ENCODE measurements at regions not wholly inside any gene's neighbourhood (a gene's known extent, or its start where the extent isn't known, plus 50 kb on each side); places are given as distances from the start of the nearest gene placed in this dataset.

DNA sequence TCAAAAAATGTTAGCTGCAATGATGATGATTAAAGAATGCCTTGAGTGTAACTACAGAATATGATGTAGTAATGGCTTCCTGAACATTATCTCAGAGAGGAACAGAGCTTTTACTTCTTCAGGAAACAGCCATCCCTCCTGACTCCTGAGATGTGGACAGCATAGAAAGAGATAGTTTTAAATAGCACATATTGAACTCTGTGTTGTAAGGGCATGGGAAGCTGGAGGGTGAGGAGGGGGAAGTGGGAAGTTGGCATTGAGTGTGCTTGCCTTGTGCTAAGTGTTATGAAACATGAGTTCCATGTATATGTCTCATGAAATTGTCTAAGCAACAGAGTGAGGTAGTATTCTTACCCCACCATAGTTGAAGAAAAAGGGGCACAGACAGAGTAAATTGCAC lies 161.5 kb upstream of the SLC28A3 start:
- CTCF ChIA-PET, result no interaction called here
- peaks cover 3 to 9% of the 10 kb centered on the region in 2 donors for H3K27me3 Mint-ChIP-seq
- peaks cover 0 to 3% (median 3%) of the 10 kb centered on the region in 3 donors for H3K9me3 Mint-ChIP-seq
- no peaks in the 10 kb centered on the region for H3K9me3 ChIP-seq
- no peak for ATAC-seq (replicated peaks in 1 of 4)
- POLR2A ChIA-PET, result interaction anchor here in 1 of 2 donors (0.6 kb wide), 1 partner anchor 59 kb away, joined by 4 read pairs; no protein-coding TSS in a partner anchor
- no peaks in the 10 kb centered on the region for H3K4me1 Mint-ChIP-seq
- H3K36me3 Mint-ChIP-seq, result no peaks in the 10 kb centered on the region
- H3K27ac ChIP-seq (ENCODE audit: low read length), result no peak overlapping the region
- H3K4me3 Mint-ChIP-seq, result no peak overlapping the region
- H3K36me3 ChIP-seq (ENCODE audit: control insufficient read depth in 2 of 2, extremely low read depth in 1 of 2, insufficient read depth in 1 of 2, low read length in 1 of 2), result no peaks in the 10 kb centered on the region
- no peaks in the 10 kb centered on the region for H3K27me3 ChIP-seq (replicated peaks in 1 of 2; ENCODE audit: control insufficient read depth in 2 of 2, extremely low read depth in 1 of 2, insufficient read depth in 2 of 2, low read length in 1 of 2)
- H3K4me1 ChIP-seq (ENCODE audit: control insufficient read depth in 1 of 2, extremely low read depth in 1 of 2, insufficient read depth in 2 of 2, low read length in 2 of 2), result no peaks in the 10 kb centered on the region
- H3K27ac Mint-ChIP-seq, result no peak overlapping the region
- DNase-seq, result no peak
- H3K4me3 ChIP-seq (ENCODE audit: control insufficient read depth in 1 of 2, extremely low read depth in 1 of 2, low read length in 1 of 2), result no peak overlapping the region

DNA sequence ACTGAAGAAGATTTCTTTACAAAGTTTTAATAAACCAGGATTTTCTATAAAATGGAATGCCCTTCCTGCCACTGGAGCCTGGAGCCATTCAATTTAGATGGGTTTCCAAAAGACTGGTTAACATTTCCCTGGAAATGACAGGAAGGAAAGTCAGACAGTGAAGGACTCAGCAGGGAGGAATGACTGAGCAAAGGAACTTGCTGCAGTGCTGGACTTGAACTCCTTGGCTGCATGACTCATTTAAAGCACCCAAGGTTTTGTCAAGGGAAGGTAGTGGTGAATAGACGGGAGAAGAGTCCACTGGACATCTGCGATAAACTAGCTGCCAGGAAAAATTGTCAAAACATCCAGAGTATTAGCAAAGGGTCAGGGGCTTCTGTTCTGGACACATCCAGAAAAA lies 163.8 kb upstream of the SLC28A3 start:
- no peaks in the 10 kb centered on the region for H3K36me3 ChIP-seq (ENCODE audit: control insufficient read depth in 2 of 2, extremely low read depth in 1 of 2, insufficient read depth in 1 of 2, low read length in 1 of 2)
- ChIA-PET CTCF (no interaction called here), POLR2A (no interaction called here)
- H3K4me1 ChIP-seq (ENCODE audit: control insufficient read depth in 1 of 2, extremely low read depth in 1 of 2, insufficient read depth in 2 of 2, low read length in 2 of 2), result no peaks in the 10 kb centered on the region
- Mint-ChIP-seq H3K4me1 (no peaks in the 10 kb centered on the region), H3K36me3 (no peaks in the 10 kb centered on the region), H3K4me3 (no peak overlapping the region), H3K27ac (no peak overlapping the region), H3K27me3 (peaks cover 0 to 4% of the 10 kb centered on the region in 2 donors), H3K9me3 (peaks cover 0 to 8% (median 3%) of the 10 kb centered on the region in 3 donors)
- H3K4me3 ChIP-seq (ENCODE audit: control insufficient read depth in 1 of 2, extremely low read depth in 1 of 2, low read length in 1 of 2), result no peak overlapping the region
- ATAC-seq (replicated peaks in 1 of 4), result no peak
- no peaks in the 10 kb centered on the region for H3K27me3 ChIP-seq (replicated peaks in 1 of 2; ENCODE audit: control insufficient read depth in 2 of 2, extremely low read depth in 1 of 2, insufficient read depth in 2 of 2, low read length in 1 of 2)
- WGBS (ENCODE audit: insufficient coverage), result 90% methylated on average over 2 of the region's 2 CpGs
- H3K27ac ChIP-seq (ENCODE audit: low read length), result no peak overlapping the region
- H3K9me3 ChIP-seq, result no peaks in the 10 kb centered on the region
- no peak for DNase-seq

DNA sequence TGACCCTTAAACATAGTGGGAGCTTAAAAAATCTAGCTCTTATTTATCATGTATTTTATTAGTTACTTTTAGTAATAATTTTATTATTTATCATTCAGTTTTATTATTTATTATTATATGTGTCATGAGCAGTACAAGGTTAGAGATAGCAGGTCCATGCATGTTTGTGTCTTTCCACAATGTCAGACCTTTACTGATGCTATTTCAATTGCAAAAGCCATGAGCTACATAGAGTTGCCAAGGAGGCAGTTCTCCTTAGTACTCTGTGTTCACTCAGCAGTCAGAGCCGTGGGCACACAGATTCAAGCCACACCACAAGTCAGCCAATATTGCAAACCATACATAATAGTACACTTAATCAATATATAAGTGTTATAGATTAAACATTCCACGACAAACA lies 157.9 kb upstream of the NTRK2 start:
- CTCF ChIA-PET, result no interaction called here

DNA sequence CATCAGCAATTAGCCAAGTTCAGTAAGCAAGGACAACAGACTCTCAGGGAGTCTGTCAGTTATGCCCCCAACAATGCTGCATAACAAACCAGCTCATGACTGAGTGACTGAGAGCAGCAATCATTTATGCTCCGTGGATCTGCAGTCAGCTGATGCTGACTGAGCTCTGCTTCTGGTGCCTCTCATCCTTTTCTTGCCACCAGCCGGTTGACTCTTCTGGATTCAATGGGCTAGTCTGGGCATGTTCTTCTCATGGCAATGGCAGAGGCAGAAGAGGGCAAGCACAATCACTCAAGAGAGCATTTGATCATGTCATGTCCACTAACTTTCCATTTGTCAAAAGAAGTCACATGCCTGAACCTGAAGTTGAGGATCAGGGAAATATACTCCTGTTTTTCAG lies 157.0 kb upstream of the NTRK2 start:
- Histone ChIP-seq H3K9me3 (no peaks in the 10 kb centered on the region), H3K27me3 (replicated peaks in 1 of 2; ENCODE audit: control insufficient read depth in 2 of 2, extremely low read depth in 1 of 2, insufficient read depth in 2 of 2, low read length in 1 of 2) (no peaks in the 10 kb centered on the region), H3K36me3 (ENCODE audit: control insufficient read depth in 2 of 2, extremely low read depth in 1 of 2, insufficient read depth in 1 of 2, low read length in 1 of 2) (no peaks in the 10 kb centered on the region), H3K27ac (ENCODE audit: low read length) (no peak overlapping the region), H3K4me1 (ENCODE audit: control insufficient read depth in 1 of 2, extremely low read depth in 1 of 2, insufficient read depth in 2 of 2, low read length in 2 of 2) (no peaks in the 10 kb centered on the region), H3K4me3 (ENCODE audit: control insufficient read depth in 1 of 2, extremely low read depth in 1 of 2, low read length in 1 of 2) (no peak overlapping the region)
- peaks cover 0 to 4% of the 10 kb centered on the region in 2 donors for H3K27me3 Mint-ChIP-seq
- no peaks in the 10 kb centered on the region for H3K4me1 Mint-ChIP-seq
- ATAC-seq (replicated peaks in 1 of 4), result no peak
- H3K36me3 Mint-ChIP-seq, result no peaks in the 10 kb centered on the region
- ChIA-PET CTCF (no interaction called here), POLR2A (no interaction called here)
- no peak for DNase-seq
- peaks cover 6 to 9% (median 7%) of the 10 kb centered on the region in 3 donors for H3K9me3 Mint-ChIP-seq
- no peak overlapping the region for H3K4me3 Mint-ChIP-seq
- 79% methylated on average over 2 of the region's 2 CpGs for WGBS (ENCODE audit: insufficient coverage)
- H3K27ac Mint-ChIP-seq, result no peak overlapping the region

More for the DNA sequence above, 157.9 kb upstream of the NTRK2 start:
- no peak for DNase-seq
- Histone ChIP-seq H3K27me3 (replicated peaks in 1 of 2; ENCODE audit: control insufficient read depth in 2 of 2, extremely low read depth in 1 of 2, insufficient read depth in 2 of 2, low read length in 1 of 2) (no peaks in the 10 kb centered on the region), H3K27ac (ENCODE audit: low read length) (no peak overlapping the region), H3K4me3 (ENCODE audit: control insufficient read depth in 1 of 2, extremely low read depth in 1 of 2, low read length in 1 of 2) (no peak overlapping the region), H3K4me1 (ENCODE audit: control insufficient read depth in 1 of 2, extremely low read depth in 1 of 2, insufficient read depth in 2 of 2, low read length in 2 of 2) (no peaks in the 10 kb centered on the region), H3K36me3 (ENCODE audit: control insufficient read depth in 2 of 2, extremely low read depth in 1 of 2, insufficient read depth in 1 of 2, low read length in 1 of 2) (no peaks in the 10 kb centered on the region), H3K9me3 (no peaks in the 10 kb centered on the region)
- whole genome bisulfite sequencing (ENCODE audit: insufficient coverage), result no CpG with 5 or more reads among the region's 2 CpGs
- H3K4me1 Mint-ChIP-seq, result no peaks in the 10 kb centered on the region
- peaks cover 0 to 4% of the 10 kb centered on the region in 2 donors for H3K27me3 Mint-ChIP-seq
- H3K36me3 Mint-ChIP-seq, result no peaks in the 10 kb centered on the region
- peaks cover 5 to 9% (median 9%) of the 10 kb centered on the region in 3 donors for H3K9me3 Mint-ChIP-seq
- POLR2A ChIA-PET, result no interaction called here
- no peak overlapping the region for H3K27ac Mint-ChIP-seq
- H3K4me3 Mint-ChIP-seq, result no peak overlapping the region
- ATAC-seq (replicated peaks in 1 of 4), result no peak

DNA sequence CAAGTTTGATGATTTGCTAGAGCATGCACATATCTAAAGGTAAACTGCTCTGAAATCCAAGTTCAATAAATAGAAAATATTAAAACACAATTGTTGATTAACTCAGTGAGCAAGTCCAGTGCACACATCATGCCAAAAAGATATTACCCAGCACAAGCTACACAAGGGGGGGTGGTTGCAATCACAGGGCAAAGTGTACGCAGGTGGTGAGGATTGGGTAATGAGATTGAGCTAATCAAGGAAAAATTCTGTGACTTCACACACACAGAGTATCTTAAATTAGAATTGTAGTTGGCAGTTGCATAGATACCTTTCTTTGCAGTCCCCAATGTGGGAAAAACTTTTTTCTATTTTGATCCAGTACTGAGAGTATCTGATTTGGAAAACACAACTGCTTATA lies 156.1 kb upstream of the NTRK2 start:
- Mint-ChIP-seq H3K9me3 (peaks cover 8 to 15% (median 12%) of the 10 kb centered on the region in 3 donors), H3K4me3 (no peak overlapping the region), H3K4me1 (no peaks in the 10 kb centered on the region), H3K27ac (no peak overlapping the region), H3K36me3 (no peaks in the 10 kb centered on the region), H3K27me3 (peaks cover 0 to 4% of the 10 kb centered on the region in 2 donors)
- POLR2A ChIA-PET, result no interaction called here
- H3K9me3 ChIP-seq, result no peaks in the 10 kb centered on the region
- no peaks in the 10 kb centered on the region for H3K4me1 ChIP-seq (ENCODE audit: control insufficient read depth in 1 of 2, extremely low read depth in 1 of 2, insufficient read depth in 2 of 2, low read length in 2 of 2)
- ATAC-seq (replicated peaks in 1 of 4) (no peak), DNase-seq (no peak)
- H3K27ac ChIP-seq (ENCODE audit: low read length), result no peak overlapping the region
- no peaks in the 10 kb centered on the region for H3K36me3 ChIP-seq (ENCODE audit: control insufficient read depth in 2 of 2, extremely low read depth in 1 of 2, insufficient read depth in 1 of 2, low read length in 1 of 2)
- WGBS (ENCODE audit: insufficient coverage), result no CpG with 5 or more reads among the region's 1 CpG
- H3K4me3 ChIP-seq (ENCODE audit: control insufficient read depth in 1 of 2, extremely low read depth in 1 of 2, low read length in 1 of 2), result no peak overlapping the region
- CTCF ChIA-PET, result no interaction called here
- no peaks in the 10 kb centered on the region for H3K27me3 ChIP-seq (replicated peaks in 1 of 2; ENCODE audit: control insufficient read depth in 2 of 2, extremely low read depth in 1 of 2, insufficient read depth in 2 of 2, low read length in 1 of 2)

DNA sequence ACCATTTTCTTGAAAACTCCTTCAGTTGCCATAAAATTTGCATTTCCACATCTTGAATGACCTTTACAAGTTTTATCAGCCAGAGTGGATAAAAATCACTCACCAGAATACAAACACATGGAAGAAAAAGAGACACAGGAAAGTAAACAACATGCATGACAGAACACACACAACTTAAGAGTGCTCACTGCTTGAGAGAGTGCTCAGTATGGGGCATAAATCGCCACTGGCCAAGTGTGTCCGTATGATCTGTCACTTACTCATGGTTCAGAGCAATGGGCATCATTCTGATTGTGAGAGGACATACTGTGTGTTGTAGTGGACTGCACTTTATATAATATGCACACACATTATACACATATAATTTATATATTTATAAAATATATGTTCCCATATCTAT lies 155.6 kb upstream of the NTRK2 start:
- no peaks in the 10 kb centered on the region for H3K36me3 ChIP-seq (ENCODE audit: control insufficient read depth in 2 of 2, extremely low read depth in 1 of 2, insufficient read depth in 1 of 2, low read length in 1 of 2)
- Mint-ChIP-seq H3K27me3 (peaks cover 0 to 4% of the 10 kb centered on the region in 2 donors), H3K4me3 (no peak overlapping the region), H3K27ac (no peak overlapping the region), H3K4me1 (no peaks in the 10 kb centered on the region), H3K9me3 (peaks cover 8 to 15% (median 12%) of the 10 kb centered on the region in 3 donors), H3K36me3 (no peaks in the 10 kb centered on the region)
- POLR2A ChIA-PET, result no interaction called here
- DNase-seq (no peak), ATAC-seq (replicated peaks in 1 of 4) (no peak)
- no peaks in the 10 kb centered on the region for H3K4me1 ChIP-seq (ENCODE audit: control insufficient read depth in 1 of 2, extremely low read depth in 1 of 2, insufficient read depth in 2 of 2, low read length in 2 of 2)
- no peaks in the 10 kb centered on the region for H3K27me3 ChIP-seq (replicated peaks in 1 of 2; ENCODE audit: control insufficient read depth in 2 of 2, extremely low read depth in 1 of 2, insufficient read depth in 2 of 2, low read length in 1 of 2)
- no peak overlapping the region for H3K27ac ChIP-seq (ENCODE audit: low read length)
- no CpG with 5 or more reads among the region's 2 CpGs for WGBS (ENCODE audit: insufficient coverage)
- CTCF ChIA-PET, result no interaction called here
- H3K9me3 ChIP-seq, result no peaks in the 10 kb centered on the region
- H3K4me3 ChIP-seq (ENCODE audit: control insufficient read depth in 1 of 2, extremely low read depth in 1 of 2, low read length in 1 of 2), result no peak overlapping the region

DNA sequence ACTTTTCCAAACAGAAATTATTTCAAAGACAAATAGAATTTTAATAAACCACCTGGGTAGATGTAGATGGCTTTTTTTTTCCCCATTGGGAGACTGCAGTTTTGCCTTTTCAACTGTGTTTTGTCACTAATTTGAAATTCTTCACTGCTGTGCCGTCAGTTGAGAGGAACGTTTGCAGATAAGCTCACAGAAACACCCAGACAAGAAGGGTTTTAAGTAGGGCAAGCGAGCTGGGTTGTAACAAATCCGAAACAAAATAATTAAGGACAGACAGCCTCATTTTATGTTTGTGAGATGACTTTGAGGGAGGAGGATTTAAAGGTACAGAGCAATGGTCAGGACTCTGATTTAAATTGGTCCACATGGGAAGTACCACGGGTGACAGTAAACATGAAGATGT lies 155.1 kb upstream of the NTRK2 start:
- WGBS (ENCODE audit: insufficient coverage), result 94% methylated on average over 3 of the region's 5 CpGs
- no peaks in the 10 kb centered on the region for H3K4me1 Mint-ChIP-seq
- H3K4me3 Mint-ChIP-seq, result no peak overlapping the region
- CTCF ChIA-PET, result no interaction called here
- DNase-seq (no peak), ATAC-seq (replicated peaks in 1 of 4) (no peak)
- H3K27me3 Mint-ChIP-seq, result peaks cover 0 to 4% of the 10 kb centered on the region in 2 donors
- Histone ChIP-seq H3K36me3 (ENCODE audit: control insufficient read depth in 2 of 2, extremely low read depth in 1 of 2, insufficient read depth in 1 of 2, low read length in 1 of 2) (no peaks in the 10 kb centered on the region), H3K27ac (ENCODE audit: low read length) (no peak overlapping the region), H3K4me1 (ENCODE audit: control insufficient read depth in 1 of 2, extremely low read depth in 1 of 2, insufficient read depth in 2 of 2, low read length in 2 of 2) (no peaks in the 10 kb centered on the region), H3K9me3 (no peaks in the 10 kb centered on the region), H3K4me3 (ENCODE audit: control insufficient read depth in 1 of 2, extremely low read depth in 1 of 2, low read length in 1 of 2) (no peak overlapping the region), H3K27me3 (replicated peaks in 1 of 2; ENCODE audit: control insufficient read depth in 2 of 2, extremely low read depth in 1 of 2, insufficient read depth in 2 of 2, low read length in 1 of 2) (no peaks in the 10 kb centered on the region)
- no peaks in the 10 kb centered on the region for H3K36me3 Mint-ChIP-seq
- H3K9me3 Mint-ChIP-seq, result peaks cover 8 to 15% (median 12%) of the 10 kb centered on the region in 3 donors
- POLR2A ChIA-PET, result no interaction called here
- no peak overlapping the region for H3K27ac Mint-ChIP-seq
